ENCODE measurements at regions not wholly inside any gene's neighbourhood (a gene's known extent, or its start where the extent isn't known, plus 50 kb on each side); places are given as distances from the start of the nearest gene placed in this dataset.

DNA sequence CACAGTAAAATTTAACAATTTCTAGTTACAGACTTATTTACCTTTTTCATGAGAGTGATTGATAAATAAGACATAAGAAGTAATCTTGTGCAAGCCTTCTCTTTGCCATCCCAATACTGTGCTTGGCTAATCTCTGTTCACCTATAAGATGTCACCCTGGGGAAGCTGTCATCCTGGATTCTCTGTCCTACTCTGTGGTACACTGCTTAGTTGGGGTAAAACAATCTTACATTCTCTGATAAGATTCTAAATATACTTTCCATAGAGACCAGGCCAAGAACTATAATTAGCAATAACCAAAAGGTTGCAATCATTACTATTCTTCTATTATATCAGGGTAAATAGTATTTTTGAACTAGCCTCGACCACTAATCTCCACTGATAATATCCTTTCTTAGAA lies 1218.3 kb upstream of the CADM2 start:
- DNase-seq = no peak
- no peak overlapping the region for H3K4me3 Mint-ChIP-seq
- no peak overlapping the region for H3K27ac Mint-ChIP-seq
- H3K4me1 Mint-ChIP-seq = no peaks in the 10 kb centered on the region
- H3K27me3 Mint-ChIP-seq = no peaks in the 10 kb centered on the region
- CTCF ChIA-PET = no interaction called here
- H3K9me3 Mint-ChIP-seq = no peaks in the 10 kb centered on the region
- H3K36me3 Mint-ChIP-seq = no peaks in the 10 kb centered on the region

DNA sequence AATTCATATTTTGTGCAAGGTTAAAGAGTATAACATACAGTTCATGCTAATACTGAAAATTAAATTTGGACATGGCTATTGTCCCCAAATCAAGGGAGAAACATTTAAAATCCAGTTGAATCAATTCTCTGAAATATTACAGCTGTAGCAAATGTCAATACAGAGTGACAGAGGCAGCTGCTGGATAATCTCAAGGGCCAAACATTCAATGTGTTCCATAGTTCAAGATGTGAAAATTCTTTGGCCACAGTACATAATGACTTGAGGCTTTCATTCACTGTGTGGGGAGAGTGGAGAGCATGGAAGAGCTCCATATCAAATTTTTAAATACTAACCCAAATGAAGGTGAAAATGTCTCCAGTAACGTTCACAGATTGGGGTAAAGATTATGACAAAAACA lies 1192.8 kb upstream of the CADM2 start:
- no peaks in the 10 kb centered on the region for H3K36me3 Mint-ChIP-seq

DNA sequence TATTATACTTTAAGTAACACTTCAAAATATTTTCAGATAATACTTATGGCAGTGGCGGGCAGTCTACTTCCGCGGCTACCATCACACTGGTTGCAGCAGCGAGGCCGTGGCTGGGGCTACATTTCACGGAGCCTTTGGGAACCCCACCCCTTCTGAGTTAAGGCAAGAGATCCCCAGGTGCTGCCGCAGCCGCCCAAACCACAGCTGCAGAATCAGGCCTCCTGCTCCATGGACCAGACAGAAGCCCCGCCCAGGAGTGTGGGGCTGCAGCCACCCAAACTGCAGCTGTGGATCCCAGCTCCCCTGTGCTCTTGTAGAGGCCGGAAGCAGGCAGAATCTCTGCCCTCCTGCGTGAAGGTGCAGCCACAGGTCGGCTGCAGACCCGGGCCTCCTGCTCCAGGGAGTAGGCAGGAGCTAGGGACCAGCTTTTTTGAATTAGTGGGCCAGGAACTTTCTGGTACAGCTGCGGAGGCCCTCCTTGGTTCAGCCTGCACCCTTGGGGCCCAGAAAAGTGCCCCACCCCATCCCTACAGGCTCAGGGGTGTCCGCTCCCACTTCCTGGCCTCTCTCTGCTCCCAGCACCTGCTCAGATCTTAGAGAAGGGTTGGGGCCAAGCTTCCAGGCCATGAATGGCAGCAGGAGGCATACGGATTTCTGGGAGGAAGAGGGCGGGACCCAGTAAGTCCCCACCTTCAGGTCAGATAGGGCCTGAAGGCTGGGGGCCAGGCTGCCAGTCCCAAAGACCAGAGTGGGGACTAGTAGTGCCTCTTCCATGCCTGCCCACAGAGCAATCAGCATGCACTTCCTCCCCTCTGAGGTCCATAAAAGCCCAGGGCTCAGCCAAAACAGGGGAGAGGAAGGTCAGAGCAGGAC lies 1188.8 kb upstream of the CADM2 start:
- H3K4me3 Mint-ChIP-seq = no peak overlapping the region
- CTCF ChIA-PET = interaction anchor here (1.8 kb wide), 1 partner anchor 11 kb away, joined by 4 read pairs; no protein-coding TSS in a partner anchor
- DNase-seq = no peak
- H3K4me1 Mint-ChIP-seq = no peaks in the 10 kb centered on the region
- no peaks in the 10 kb centered on the region for H3K36me3 Mint-ChIP-seq
- H3K27me3 Mint-ChIP-seq = no peaks in the 10 kb centered on the region
- no peak overlapping the region for H3K27ac Mint-ChIP-seq
- peaks cover 6% of the 10 kb centered on the region for H3K9me3 Mint-ChIP-seq

More for the DNA sequence above, 1192.8 kb upstream of the CADM2 start:
- no peak for DNase-seq
- peaks cover 14% of the 10 kb centered on the region for H3K9me3 Mint-ChIP-seq
- no peaks in the 10 kb centered on the region for H3K4me1 Mint-ChIP-seq
- H3K27ac Mint-ChIP-seq = no peak overlapping the region
- no peaks in the 10 kb centered on the region for H3K27me3 Mint-ChIP-seq
- H3K4me3 Mint-ChIP-seq = no peak overlapping the region
- CTCF ChIA-PET = no interaction called here

DNA sequence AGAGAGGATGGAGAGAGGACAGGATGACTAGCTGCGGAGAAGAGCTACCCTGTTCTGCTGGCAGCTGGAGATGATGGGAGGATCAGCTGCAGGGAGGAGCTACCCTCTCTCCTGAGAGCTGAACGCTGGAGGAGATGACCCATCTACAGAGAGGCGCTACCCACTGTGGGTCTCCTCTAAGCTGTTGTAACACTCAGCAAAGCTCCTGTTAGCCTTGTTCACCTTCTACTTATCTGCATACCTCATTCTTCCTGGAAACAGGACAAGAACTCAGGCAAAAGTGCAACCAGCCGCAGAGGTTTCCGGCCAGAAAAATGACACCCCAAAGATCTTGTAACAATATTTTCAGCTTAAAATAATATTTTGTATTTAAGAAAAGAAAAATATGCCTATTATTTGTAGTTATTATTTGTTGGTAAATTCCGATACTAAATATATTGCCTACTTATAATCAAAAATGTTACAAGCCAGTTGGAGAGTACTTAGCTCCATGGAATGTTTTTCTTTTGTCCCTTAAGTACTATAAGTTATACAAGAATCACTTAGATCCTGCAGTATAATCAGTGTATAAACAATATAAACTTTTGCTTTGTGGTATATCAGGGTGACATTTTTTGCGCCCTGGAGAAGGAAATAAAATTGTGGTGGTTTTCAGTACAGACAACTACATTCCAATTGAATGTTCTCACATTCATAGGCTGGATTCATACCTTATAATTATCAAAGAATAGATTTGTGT lies 1188.0 kb upstream of the CADM2 start:
- Mint-ChIP-seq H3K27ac (no peak overlapping the region), H3K36me3 (no peaks in the 10 kb centered on the region), H3K4me1 (no peaks in the 10 kb centered on the region), H3K27me3 (no peaks in the 10 kb centered on the region), H3K9me3 (peaks cover 6% of the 10 kb centered on the region), H3K4me3 (no peak overlapping the region)
- CTCF ChIA-PET = interaction anchor here (1.8 kb wide), 1 partner anchor 10 kb away, joined by 4 read pairs; no protein-coding TSS in a partner anchor
- DNase-seq = no peak

DNA sequence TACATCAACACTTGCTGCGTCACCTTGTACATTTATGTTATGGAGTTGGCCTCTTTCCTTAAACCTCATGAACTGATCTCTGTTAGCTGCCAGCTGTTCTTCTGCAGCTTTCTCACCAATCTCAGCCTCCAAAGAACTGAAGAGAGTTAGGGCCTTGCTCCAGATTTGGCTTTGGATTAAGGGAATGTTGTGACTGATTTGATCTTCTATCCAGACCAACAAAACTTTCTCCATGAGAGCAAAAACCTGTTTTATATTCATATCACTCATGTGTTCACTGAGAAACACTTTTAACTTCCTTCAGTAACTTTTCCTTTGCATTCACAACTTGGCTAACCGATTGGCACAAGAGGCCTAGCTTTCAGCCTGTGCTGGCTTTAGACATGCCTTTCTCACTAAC lies 1156.0 kb upstream of the CADM2 start:
- Mint-ChIP-seq H3K36me3 (no peaks in the 10 kb centered on the region), H3K27ac (no peak overlapping the region), H3K9me3 (peaks cover 3% of the 10 kb centered on the region), H3K4me3 (no peak overlapping the region), H3K27me3 (no peaks in the 10 kb centered on the region), H3K4me1 (no peaks in the 10 kb centered on the region)
- CTCF ChIA-PET = no interaction called here
- no peak for DNase-seq

DNA sequence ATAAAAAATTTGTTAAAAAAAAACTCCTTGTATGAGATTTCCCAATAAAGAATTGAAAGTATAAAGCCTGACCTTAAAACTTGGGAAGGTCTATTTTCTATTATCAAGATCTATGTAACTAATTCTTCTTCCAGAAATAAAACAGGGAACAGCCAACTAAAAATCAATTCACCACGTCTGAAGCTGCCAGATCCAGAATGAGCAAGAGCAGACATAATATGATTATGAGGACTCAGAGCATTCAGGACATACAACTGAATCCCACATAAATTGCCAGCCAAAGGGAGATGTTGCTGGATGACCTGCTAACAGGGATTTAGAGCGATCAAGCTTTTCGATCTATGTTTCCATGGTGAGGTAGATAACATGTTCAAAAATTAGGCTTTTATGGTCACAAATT lies 1151.3 kb upstream of the CADM2 start:
- Mint-ChIP-seq H3K27ac (no peak overlapping the region), H3K4me1 (no peaks in the 10 kb centered on the region), H3K4me3 (no peak overlapping the region), H3K9me3 (peaks cover 9% of the 10 kb centered on the region), H3K36me3 (no peaks in the 10 kb centered on the region), H3K27me3 (no peaks in the 10 kb centered on the region)
- CTCF ChIA-PET = no interaction called here
- DNase-seq = no peak

DNA sequence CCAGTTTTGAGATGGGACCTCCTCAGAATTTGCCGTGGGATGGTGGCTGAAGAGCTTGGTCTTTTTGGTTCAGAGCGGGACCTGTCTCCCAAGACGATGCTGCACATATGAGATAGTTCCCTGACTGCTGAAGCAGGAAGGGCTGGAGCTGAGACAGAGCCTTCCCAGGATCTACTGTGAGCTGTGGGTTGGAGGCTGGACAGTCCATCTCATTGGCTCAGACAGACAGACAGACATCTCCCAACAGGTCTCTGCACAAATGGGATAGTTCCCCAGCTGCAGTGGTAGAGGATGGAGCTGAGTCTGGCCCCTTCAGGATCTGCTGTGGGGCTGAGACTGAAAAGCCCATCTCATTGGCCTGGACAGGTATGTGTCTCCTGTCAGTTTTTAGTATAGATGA lies 1145.6 kb upstream of the CADM2 start:
- Mint-ChIP-seq H3K9me3 (peaks cover 17% of the 10 kb centered on the region), H3K4me3 (no peak overlapping the region), H3K27ac (no peak overlapping the region), H3K36me3 (no peaks in the 10 kb centered on the region), H3K4me1 (no peaks in the 10 kb centered on the region), H3K27me3 (no peaks in the 10 kb centered on the region)
- CTCF ChIA-PET = no interaction called here
- no peak for DNase-seq

DNA sequence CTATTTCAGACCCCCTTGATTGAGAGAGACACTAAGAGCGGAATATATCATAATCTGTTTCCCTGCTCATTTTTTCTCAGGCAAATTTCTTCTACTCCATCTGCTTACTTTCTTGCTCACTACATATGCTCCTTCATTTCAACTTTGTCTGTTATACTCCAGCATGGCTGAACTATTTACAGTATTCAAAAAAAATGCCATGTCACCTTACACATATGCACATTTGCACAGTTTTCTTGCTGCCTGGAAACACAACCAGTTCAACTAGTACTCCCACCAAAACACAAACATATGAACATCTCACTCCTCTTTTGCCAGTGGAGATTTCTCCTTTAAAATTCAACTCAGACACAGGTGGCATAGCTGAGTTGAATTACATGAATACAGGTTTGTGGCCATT lies 1142.1 kb upstream of the CADM2 start:
- H3K36me3 Mint-ChIP-seq = no peaks in the 10 kb centered on the region
- H3K4me3 Mint-ChIP-seq = no peak overlapping the region
- peaks cover 13% of the 10 kb centered on the region for H3K9me3 Mint-ChIP-seq
- H3K27ac Mint-ChIP-seq = no peak overlapping the region
- H3K27me3 Mint-ChIP-seq = no peaks in the 10 kb centered on the region
- no peak for DNase-seq
- CTCF ChIA-PET = no interaction called here
- no peaks in the 10 kb centered on the region for H3K4me1 Mint-ChIP-seq

DNA sequence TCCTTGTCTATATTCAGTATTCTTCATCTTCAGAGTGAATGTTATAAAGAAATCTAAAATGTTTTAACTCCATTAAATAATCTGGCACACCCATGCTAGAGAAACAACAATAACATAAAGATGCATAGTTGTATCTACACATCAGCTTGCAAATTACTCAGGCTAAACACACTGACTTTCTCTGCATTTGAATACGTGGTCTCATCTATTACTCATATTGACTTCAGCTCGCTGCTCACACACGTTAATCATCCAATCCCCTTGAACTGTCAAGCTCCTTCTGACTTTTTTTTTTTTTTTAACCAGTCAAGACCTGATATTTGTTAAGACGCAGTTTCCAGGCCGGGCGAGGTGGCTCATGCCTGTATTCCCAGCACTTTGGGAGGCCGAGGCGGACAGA lies 1137.3 kb upstream of the CADM2 start:
- Mint-ChIP-seq H3K27me3 (no peaks in the 10 kb centered on the region), H3K4me1 (no peaks in the 10 kb centered on the region), H3K27ac (no peak overlapping the region), H3K36me3 (no peaks in the 10 kb centered on the region), H3K9me3 (peaks cover 7% of the 10 kb centered on the region), H3K4me3 (no peak overlapping the region)
- no peak for DNase-seq
- CTCF ChIA-PET = no interaction called here

DNA sequence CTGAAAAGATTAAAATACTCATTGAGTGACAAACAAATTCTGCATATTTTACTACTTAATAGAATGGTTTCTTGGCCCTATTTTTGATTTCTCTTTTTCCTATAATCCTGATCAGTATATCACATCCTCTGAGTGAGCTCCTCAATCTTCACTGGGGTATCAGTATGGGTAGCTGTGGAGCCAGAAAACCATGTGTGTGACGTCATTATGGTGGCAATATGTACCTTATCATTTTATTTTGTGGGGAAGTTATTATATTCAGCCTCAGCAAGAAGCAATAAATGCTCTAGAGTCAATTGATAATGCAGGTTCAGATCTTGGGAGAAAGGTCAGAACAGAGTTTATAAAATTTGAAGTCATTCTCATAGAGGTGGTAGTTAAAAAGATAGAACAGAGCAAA lies 1135.7 kb upstream of the CADM2 start:
- H3K27ac Mint-ChIP-seq = no peak overlapping the region
- no peaks in the 10 kb centered on the region for H3K36me3 Mint-ChIP-seq
- CTCF ChIA-PET = no interaction called here
- peaks cover 4% of the 10 kb centered on the region for H3K9me3 Mint-ChIP-seq
- no peak for DNase-seq
- no peaks in the 10 kb centered on the region for H3K4me1 Mint-ChIP-seq
- no peak overlapping the region for H3K4me3 Mint-ChIP-seq
- no peaks in the 10 kb centered on the region for H3K27me3 Mint-ChIP-seq

DNA sequence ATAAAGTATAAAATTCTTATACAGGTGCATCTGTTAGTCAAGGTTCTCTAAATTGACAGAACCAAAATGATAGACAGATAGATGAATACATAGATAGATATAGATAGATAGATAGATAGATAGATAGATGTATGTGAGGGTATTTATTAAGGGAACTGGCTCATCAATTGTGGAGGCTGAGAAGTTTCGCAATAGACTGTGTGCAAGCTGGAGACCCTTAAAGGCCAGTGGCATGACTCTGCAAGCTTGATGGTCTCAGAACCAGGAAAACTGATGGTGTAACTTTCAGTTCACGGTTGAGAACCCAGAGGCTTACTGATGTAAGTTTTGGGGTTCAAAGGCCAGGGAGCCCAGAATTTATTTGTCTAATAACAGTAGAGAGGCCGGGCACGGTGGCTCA lies 1123.7 kb upstream of the CADM2 start:
- Mint-ChIP-seq H3K4me1 (no peaks in the 10 kb centered on the region), H3K27ac (no peak overlapping the region), H3K9me3 (no peaks in the 10 kb centered on the region), H3K4me3 (no peak overlapping the region), H3K27me3 (no peaks in the 10 kb centered on the region), H3K36me3 (no peaks in the 10 kb centered on the region)
- DNase-seq = no peak
- CTCF ChIA-PET = no interaction called here

DNA sequence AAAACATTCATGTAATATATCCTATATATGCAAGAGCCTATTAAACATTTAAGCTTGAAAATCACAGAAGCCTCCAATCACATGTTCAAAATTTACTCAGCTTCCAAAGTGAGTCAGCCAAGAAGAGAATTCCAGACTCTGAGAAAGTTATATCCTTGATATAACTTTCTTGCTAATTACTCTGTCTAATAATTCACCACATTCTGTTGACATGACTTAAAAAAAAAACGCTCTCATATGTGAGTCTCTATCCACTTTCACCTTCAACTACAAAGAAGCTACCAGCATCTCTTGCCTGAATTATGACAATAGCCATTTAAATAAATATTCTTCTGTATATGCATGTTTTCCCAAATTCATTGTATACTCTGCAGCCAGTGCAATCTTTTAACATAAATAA lies 1116.3 kb upstream of the CADM2 start:
- peaks cover 4% of the 10 kb centered on the region for H3K9me3 Mint-ChIP-seq

DNA sequence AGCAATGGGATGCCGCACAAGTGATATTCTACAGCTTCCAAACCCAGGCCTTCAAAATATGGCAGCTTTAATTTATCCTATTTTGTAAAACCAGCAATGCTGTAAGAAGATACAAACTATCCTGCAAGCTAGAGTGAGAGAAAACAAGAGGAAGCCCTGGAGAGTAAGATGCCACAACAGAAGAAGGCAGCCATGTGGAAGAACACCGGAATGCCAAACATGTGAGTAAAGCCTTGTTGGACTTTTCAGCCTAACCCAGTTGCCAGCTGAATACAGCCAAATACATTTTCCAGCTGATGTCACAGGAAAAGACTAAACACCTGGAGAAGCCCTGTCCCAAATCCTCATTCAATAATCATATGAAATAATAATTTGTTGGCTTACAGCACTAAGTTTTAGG lies 1115.1 kb upstream of the CADM2 start:
- Mint-ChIP-seq H3K4me1 (no peaks in the 10 kb centered on the region), H3K36me3 (no peaks in the 10 kb centered on the region), H3K27me3 (no peaks in the 10 kb centered on the region)

More for the DNA sequence above, 1116.3 kb upstream of the CADM2 start:
- DNase-seq = no peak
- Mint-ChIP-seq H3K27me3 (no peaks in the 10 kb centered on the region), H3K36me3 (no peaks in the 10 kb centered on the region), H3K4me1 (no peaks in the 10 kb centered on the region), H3K27ac (no peak overlapping the region), H3K4me3 (no peak overlapping the region)
- CTCF ChIA-PET = no interaction called here

DNA sequence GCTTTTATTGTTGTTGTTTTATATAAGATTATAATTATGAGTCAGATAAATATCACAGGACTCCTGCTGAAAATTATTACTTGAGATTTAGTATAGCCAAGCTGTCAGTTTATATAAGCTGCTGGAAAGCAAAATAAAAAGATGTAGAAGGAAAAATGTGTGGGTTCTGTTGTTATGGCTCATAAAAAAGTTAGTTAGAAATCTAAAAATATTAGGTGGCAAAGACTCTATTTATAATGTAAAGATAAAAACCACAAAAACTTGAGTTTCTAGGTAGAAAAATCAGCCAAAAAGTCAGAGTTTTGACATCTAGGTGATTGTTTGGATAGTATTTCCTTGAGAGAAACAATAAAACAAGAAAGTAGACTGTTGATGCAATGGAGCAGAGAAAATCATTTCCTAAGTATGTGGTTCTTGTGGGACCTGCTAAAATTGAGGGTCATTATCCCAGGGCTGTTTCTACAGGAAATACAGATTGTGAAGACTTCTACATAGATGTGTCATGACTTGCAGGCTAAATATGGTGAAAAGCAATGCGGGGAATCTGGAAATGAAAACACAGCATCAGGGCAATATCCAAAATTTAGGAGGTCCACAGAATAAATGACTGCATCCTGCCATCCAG lies 1109.6 kb upstream of the CADM2 start:
- no peak for DNase-seq
- Mint-ChIP-seq H3K9me3 (peaks cover 3% of the 10 kb centered on the region), H3K27me3 (no peaks in the 10 kb centered on the region), H3K36me3 (no peaks in the 10 kb centered on the region), H3K4me1 (no peaks in the 10 kb centered on the region), H3K4me3 (no peak overlapping the region), H3K27ac (no peak overlapping the region)
- CTCF ChIA-PET = no interaction called here

More for the DNA sequence above, 1115.1 kb upstream of the CADM2 start:
- CTCF ChIA-PET = no interaction called here
- peaks cover 4% of the 10 kb centered on the region for H3K9me3 Mint-ChIP-seq
- no peak overlapping the region for H3K27ac Mint-ChIP-seq
- no peak overlapping the region for H3K4me3 Mint-ChIP-seq
- no peak for DNase-seq

DNA sequence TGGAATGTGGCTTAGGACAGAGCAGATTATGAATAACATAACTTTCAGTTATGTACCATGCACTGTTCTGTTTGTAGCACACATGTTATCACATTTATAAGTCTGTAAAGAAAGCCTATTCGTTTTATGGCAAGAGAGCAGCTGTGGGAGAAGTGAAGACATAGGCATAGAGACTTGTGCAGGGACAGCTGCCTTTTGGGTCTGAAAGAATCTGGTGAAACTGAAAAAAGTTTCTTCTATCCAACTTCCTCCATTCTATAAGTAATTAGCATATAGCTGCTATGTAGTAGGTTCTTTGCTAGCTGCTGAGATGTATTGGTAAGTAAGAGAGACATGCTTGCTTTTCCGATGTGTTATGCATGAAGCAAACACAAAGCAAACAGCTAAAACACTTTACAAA lies 1095.4 kb upstream of the CADM2 start:
- CTCF ChIA-PET = interaction anchor here (0.6 kb wide), 1 partner anchor 207 kb away, joined by 3 read pairs; no protein-coding TSS in a partner anchor
- H3K27me3 Mint-ChIP-seq = no peaks in the 10 kb centered on the region
- peaks cover 8% of the 10 kb centered on the region for H3K9me3 Mint-ChIP-seq
- no peaks in the 10 kb centered on the region for H3K4me1 Mint-ChIP-seq
- H3K27ac Mint-ChIP-seq = no peak overlapping the region
- no peak overlapping the region for H3K4me3 Mint-ChIP-seq
- no peaks in the 10 kb centered on the region for H3K36me3 Mint-ChIP-seq
- no peak for DNase-seq
